ENCODE measurements at regions not wholly inside any gene's neighbourhood (a gene's known extent, or its start where the extent isn't known, plus 50 kb on each side); places are given as distances from the start of the nearest gene placed in this dataset.

GRCh38 chr6:44528716-44529115 is 141.2 kb downstream of the CDC5L start:
- Histone ChIP-seq H3K4me2 (no peak overlapping the region), H3K4me3 (IDR thresholded peaks at IDR 0.05; ENCODE audit: insufficient read depth, low read depth, low read length) (no peak overlapping the region), H3K4me1 (ENCODE audit: low read depth, poor library complexity, severe bottlenecking) (peaks cover 51% of the 10 kb centered on the region), H3K9ac (no peak overlapping the region), H3K27me3 (ENCODE audit: insufficient read depth, low read depth) (no peaks in the 10 kb centered on the region), H4K20me1 (ENCODE audit: insufficient read depth) (no peaks in the 10 kb centered on the region), H3K79me2 (ENCODE audit: insufficient read depth, low read depth) (no peaks in the 10 kb centered on the region), H3K36me3 (ENCODE audit: insufficient read depth) (no peaks in the 10 kb centered on the region), H3K27ac (no peak overlapping the region), H2AFZ (ENCODE audit: low read depth) (no peak overlapping the region)
- TF ChIP-seq CTCF (conservative IDR thresholded peaks at IDR 0.05; ENCODE audit: low read depth, low read length) = no peak

GRCh38 chr6:44529146-44529905 is 141.8 kb downstream of the CDC5L start:
- Histone ChIP-seq H2AFZ (ENCODE audit: low read depth) (no peak overlapping the region), H4K20me1 (ENCODE audit: insufficient read depth) (no peaks in the 10 kb centered on the region), H3K36me3 (ENCODE audit: insufficient read depth) (no peaks in the 10 kb centered on the region), H3K9ac (no peak overlapping the region), H3K4me3 (IDR thresholded peaks at IDR 0.05; ENCODE audit: insufficient read depth, low read depth, low read length) (no peak overlapping the region), H3K4me2 (no peak overlapping the region), H3K79me2 (ENCODE audit: insufficient read depth, low read depth) (no peaks in the 10 kb centered on the region), H3K27ac (no peak overlapping the region), H3K27me3 (ENCODE audit: insufficient read depth, low read depth) (no peaks in the 10 kb centered on the region), H3K4me1 (ENCODE audit: low read depth, poor library complexity, severe bottlenecking) (peaks cover 46% of the 10 kb centered on the region)
- TF ChIP-seq CTCF (conservative IDR thresholded peaks at IDR 0.05; ENCODE audit: low read depth, low read length) = no peak

- Histone ChIP-seq H2AFZ (ENCODE audit: low read depth) (no peak overlapping the region), H3K36me3 (ENCODE audit: insufficient read depth) (no peaks in the 10 kb centered on the region), H3K79me2 (ENCODE audit: insufficient read depth, low read depth) (no peaks in the 10 kb centered on the region), H3K27me3 (ENCODE audit: insufficient read depth, low read depth) (no peaks in the 10 kb centered on the region), H3K4me2 (no peak overlapping the region), H3K9ac (no peak overlapping the region), H3K4me1 (ENCODE audit: low read depth, poor library complexity, severe bottlenecking) (peaks cover 35% of the 10 kb centered on the region), H4K20me1 (ENCODE audit: insufficient read depth) (no peaks in the 10 kb centered on the region), H3K27ac (no peak overlapping the region), H3K4me3 (IDR thresholded peaks at IDR 0.05; ENCODE audit: insufficient read depth, low read depth, low read length) (no peak overlapping the region)
- TF ChIP-seq CTCF (conservative IDR thresholded peaks at IDR 0.05; ENCODE audit: low read depth, low read length) = no peak
Observed at GRCh38 chr6:44530209-44530909, 142.9 kb downstream of the CDC5L start.

GRCh38 chr6:44530910-44531234 is 143.4 kb downstream of the CDC5L start:
- H3K36me3 ChIP-seq (ENCODE audit: insufficient read depth) = no peaks in the 10 kb centered on the region
- H3K4me2 ChIP-seq = no peak overlapping the region
- H3K27me3 ChIP-seq (ENCODE audit: insufficient read depth, low read depth) = no peaks in the 10 kb centered on the region
- H3K9ac ChIP-seq = no peak overlapping the region
- no peaks in the 10 kb centered on the region for H4K20me1 ChIP-seq (ENCODE audit: insufficient read depth)
- no peak overlapping the region for H2AFZ ChIP-seq (ENCODE audit: low read depth)
- no peak for TF ChIP-seq CTCF (conservative IDR thresholded peaks at IDR 0.05; ENCODE audit: low read depth, low read length)
- no peaks in the 10 kb centered on the region for H3K79me2 ChIP-seq (ENCODE audit: insufficient read depth, low read depth)
- no peak overlapping the region for H3K27ac ChIP-seq
- H3K4me1 ChIP-seq (ENCODE audit: low read depth, poor library complexity, severe bottlenecking) = peaks cover 30% of the 10 kb centered on the region
- no peak overlapping the region for H3K4me3 ChIP-seq (IDR thresholded peaks at IDR 0.05; ENCODE audit: insufficient read depth, low read depth, low read length)

All from KMS-11 (cell line).